ENCODE measurements at regions not wholly inside any gene's neighbourhood (a gene's known extent, or its start where the extent isn't known, plus 50 kb on each side); places are given as distances from the start of the nearest gene placed in this dataset.
A peak's percentile ranks its signal among the peaks of the same experiment; 100 is the strongest.

- Histone ChIP-seq H4K20me1 (ENCODE audit: low read depth) (no peaks in the 10 kb centered on the region), H3K4me1 (peaks cover 16% of the 10 kb centered on the region), H3F3A (ENCODE audit: low read depth) (peaks cover 5% of the 10 kb centered on the region), H2AFZ (replicated peaks) (no peak overlapping the region), H3K4me3 (no peak overlapping the region), H3K36me3 (no peaks in the 10 kb centered on the region), H3K4me2 (no peak overlapping the region), H3K27me3 (no peaks in the 10 kb centered on the region), H3K9ac (no peak overlapping the region), H3K9me3 (ENCODE audit: low read depth) (no peaks in the 10 kb centered on the region), H3K27ac (no peak overlapping the region), H3K79me2 (ENCODE audit: low read depth) (no peaks in the 10 kb centered on the region)
- DNase-seq (ENCODE audit: low spot score), result no peak
- no peak for TF ChIP-seq EZH2phosphoT487 (IDR thresholded peaks at IDR 0.05)
- TF ChIP-seq CTCF (IDR thresholded peaks at IDR 0.05), result no peak
- TF ChIP-seq EZH2 (IDR thresholded peaks at IDR 0.05), result no peak
- Mint-ChIP-seq H3K27me3 (ENCODE audit: insufficient read depth, low read depth) (peaks cover 5% of the 10 kb centered on the region), H3K27ac (no peak overlapping the region), H3K36me3 (peaks cover 4% of the 10 kb centered on the region), H3K4me3 (no peak overlapping the region), H3K4me1 (peaks cover 10% of the 10 kb centered on the region), H3K9me3 (no peaks in the 10 kb centered on the region)
Observed at GRCh38 chr1:245052258-245052657, 102.5 kb upstream of the KIF26B start.

GRCh38 chr1:245051349-245052221 lies 103.2 kb upstream of the KIF26B start:
- peaks cover 8% of the 10 kb centered on the region for H3F3A ChIP-seq (ENCODE audit: low read depth)
- peaks cover 4% of the 10 kb centered on the region for H3K36me3 Mint-ChIP-seq
- H3K9ac ChIP-seq, result no peak overlapping the region
- peaks cover 21% of the 10 kb centered on the region for H3K4me1 ChIP-seq
- H3K27me3 ChIP-seq, result no peaks in the 10 kb centered on the region
- no peak overlapping the region for H3K4me3 Mint-ChIP-seq
- H3K27ac Mint-ChIP-seq, result peak overlapping the region; percentile 39
- no peak for DNase-seq (ENCODE audit: low spot score)
- peaks cover 16% of the 10 kb centered on the region for H3K4me1 Mint-ChIP-seq
- no peak for TF ChIP-seq EZH2phosphoT487 (IDR thresholded peaks at IDR 0.05)
- no peak for TF ChIP-seq CTCF (IDR thresholded peaks at IDR 0.05)
- no peak for TF ChIP-seq EZH2 (IDR thresholded peaks at IDR 0.05)
- H3K79me2 ChIP-seq (ENCODE audit: low read depth), result no peaks in the 10 kb centered on the region
- H3K27ac ChIP-seq, result no peak overlapping the region
- peak overlapping the region; percentile 85 for H2AFZ ChIP-seq (replicated peaks)
- H3K4me2 ChIP-seq, result peak overlapping the region; percentile 35
- H3K4me3 ChIP-seq, result no peak overlapping the region
- H3K36me3 ChIP-seq, result no peaks in the 10 kb centered on the region
- peaks cover 5% of the 10 kb centered on the region for H3K27me3 Mint-ChIP-seq (ENCODE audit: insufficient read depth, low read depth)
- H3K9me3 Mint-ChIP-seq, result no peaks in the 10 kb centered on the region
- H4K20me1 ChIP-seq (ENCODE audit: low read depth), result no peaks in the 10 kb centered on the region
- no peaks in the 10 kb centered on the region for H3K9me3 ChIP-seq (ENCODE audit: low read depth)

GRCh38 chr1:245046769-245047168 lies 108.0 kb upstream of the KIF26B start:
- Mint-ChIP-seq H3K4me3 (no peak overlapping the region), H3K4me1 (peaks cover 23% of the 10 kb centered on the region), H3K27me3 (ENCODE audit: insufficient read depth, low read depth) (peaks cover 3% of the 10 kb centered on the region), H3K36me3 (no peaks in the 10 kb centered on the region), H3K9me3 (no peaks in the 10 kb centered on the region), H3K27ac (peak overlapping the region; percentile 27)
- TF ChIP-seq EZH2 (IDR thresholded peaks at IDR 0.05), result no peak
- no peak for TF ChIP-seq EZH2phosphoT487 (IDR thresholded peaks at IDR 0.05)
- no peak for TF ChIP-seq CTCF (IDR thresholded peaks at IDR 0.05)
- Histone ChIP-seq H3K4me3 (no peak overlapping the region), H3K9me3 (ENCODE audit: low read depth) (no peaks in the 10 kb centered on the region), H3K4me2 (peak overlapping the region; percentile 7), H3F3A (ENCODE audit: low read depth) (peaks cover 33% of the 10 kb centered on the region), H3K27ac (no peak overlapping the region), H3K36me3 (no peaks in the 10 kb centered on the region), H2AFZ (replicated peaks) (no peak overlapping the region), H3K79me2 (ENCODE audit: low read depth) (no peaks in the 10 kb centered on the region), H4K20me1 (ENCODE audit: low read depth) (peaks cover 8% of the 10 kb centered on the region), H3K4me1 (peaks cover 29% of the 10 kb centered on the region), H3K27me3 (no peaks in the 10 kb centered on the region), H3K9ac (no peak overlapping the region)
- peak; percentile 65 for DNase-seq (ENCODE audit: low spot score)
